GM12878 (cell line): ENCODE measurements at regions not wholly inside any gene's neighbourhood (a gene's known extent, or its start where the extent isn't known, plus 50 kb on each side); places are given as distances from the start of the nearest gene placed in this dataset.

Experiments used
- BACH1 ChIP-seq: fragments of 450-650 bp; IDR thresholded peaks from 2 replicates; pipeline ENCODE4 v1.6.1; 2017; ENCODE audit warnings: mild to moderate bottlenecking, borderline replicate concordance
- BCL11A ChIP-seq: IDR thresholded peaks from 2 replicates; pipeline ENCODE4 v1.6.1; 2011; ENCODE audit warnings: low read depth, low read length
- BHLHE40 ChIP-seq, 2 experiments: fragments of 450-650 bp in 1 of 2; IDR thresholded peaks; 2 replicates each; pipeline ENCODE4 v1.6.1; 2011 to 2017; ENCODE audit warnings: low read depth in 2 of 2, borderline replicate concordance in 1 of 2, improper control_type of control experiment in 1 of 2, low read length in 1 of 2, mild to moderate bottlenecking in 1 of 2
- CBFB ChIP-seq: IDR thresholded peaks from 2 replicates; pipeline ENCODE4 v1.6.1; 2016; ENCODE audit warnings: antibody characterized with exemption, low read depth
- CHD1 ChIP-seq: IDR thresholded peaks from 2 replicates; pipeline ENCODE4 v1.6.1; 2012; ENCODE audit warnings: low read depth, low read length, improper control_type of control experiment
- CHD4 ChIP-seq: fragments of 200-600 bp; sonication (generic); IDR thresholded peaks from 2 replicates; pipeline ENCODE4 v1.6.1; 2016; ENCODE audit warnings: mild to moderate bottlenecking
- CUX1 ChIP-seq: IDR thresholded peaks from 2 replicates; pipeline ENCODE4 v1.6.1; 2012; ENCODE audit warnings: improper control_type of control experiment, low read depth, low read length; ENCODE audit not compliant: insufficient replicate concordance
- HDGF ChIP-seq: fragments of 450-650 bp; IDR thresholded peaks from 2 replicates; pipeline ENCODE4 v1.6.1; 2016; ENCODE audit warnings: antibody characterized with exemption
- MXI1 ChIP-seq: fragments of 150-350 bp; IDR thresholded peaks from 2 replicates; pipeline ENCODE4 v1.6.1; 2011; ENCODE audit warnings: low read depth, mild to moderate bottlenecking, inconsistent platforms, low read length, improper control_type of control experiment
- NR2C1 ChIP-seq: fragments of 450-650 bp; IDR thresholded peaks from 2 replicates; pipeline ENCODE4 v1.6.1; 2017; ENCODE audit warnings: antibody characterized with exemption, mild to moderate bottlenecking, moderate library complexity
- PAX5 ChIP-seq: IDR thresholded peaks from 2 replicates; pipeline ENCODE4 v1.6.1; 2011; ENCODE audit warnings: low read depth, low read length, borderline replicate concordance
- RCOR1 ChIP-seq: conservative IDR thresholded peaks from 2 replicates; pipeline ENCODE4 v1.6.1; 2012; ENCODE audit warnings: low read depth, low read length, improper control_type of control experiment
- REST ChIP-seq: IDR thresholded peaks from 2 replicates; pipeline ENCODE4 v1.6.1; 2012; ENCODE audit warnings: mild to moderate bottlenecking, low read depth, low read length

- TF ChIP-seq CUX1: no peak
- no peak for TF ChIP-seq CBFB
- no peak for TF ChIP-seq NR2C1
- no peak for TF ChIP-seq MXI1
- TF ChIP-seq RCOR1: no peak
- no peak for TF ChIP-seq CHD4
- no peak for TF ChIP-seq HDGF
- TF ChIP-seq BACH1: no peak
- TF ChIP-seq BHLHE40 (IDR thresholded peaks at IDR 0.05; ENCODE audit: borderline replicate concordance in 1 of 2, low read depth in 2 of 2, low read length in 1 of 2): no peak
- no peak for TF ChIP-seq REST
- TF ChIP-seq BCL11A: no peak
- TF ChIP-seq CHD1: no peak
- no peak for TF ChIP-seq PAX5
Observed at GRCh38 chr16:54462151-54462651, 175.6 kb upstream of the IRX3 start (continued).
